ENCODE measurements at regions not wholly inside any gene's neighbourhood (a gene's known extent, or its start where the extent isn't known, plus 50 kb on each side); places are given as distances from the start of the nearest gene placed in this dataset.

DNA sequence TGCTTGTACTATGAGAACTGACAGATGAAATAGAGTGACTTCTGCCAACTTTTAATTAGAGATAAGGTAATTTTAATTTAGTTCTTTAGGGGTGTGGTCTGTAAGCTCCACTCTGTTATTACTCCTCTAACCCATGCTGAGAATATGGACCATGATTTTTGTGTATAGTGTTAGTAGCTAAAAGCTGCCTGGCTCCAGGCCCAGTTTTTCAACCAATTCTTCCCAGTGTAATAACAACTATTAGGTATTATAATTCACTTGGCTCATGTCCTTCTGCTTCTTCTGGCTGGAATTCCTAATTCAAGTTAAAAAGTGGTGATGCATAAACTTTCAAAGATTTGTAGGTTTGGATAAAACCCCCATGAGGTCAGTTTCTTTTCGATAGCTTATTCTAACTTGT lies 216.3 kb downstream of the ISL1 start:
- Mint-ChIP-seq H3K27me3 (ENCODE audit: unreplicated experiment) (no peaks in the 10 kb centered on the region), H3K4me1 (ENCODE audit: low read depth, unreplicated experiment) (peaks cover 3% of the 10 kb centered on the region), H3K27ac (ENCODE audit: unreplicated experiment) (no peak overlapping the region), H3K4me3 (ENCODE audit: unreplicated experiment) (no peak overlapping the region), H3K9me3 (ENCODE audit: unreplicated experiment) (no peaks in the 10 kb centered on the region), H3K36me3 (ENCODE audit: unreplicated experiment) (no peaks in the 10 kb centered on the region)
- DNase-seq, result no peak
- TF ChIP-seq, protein P1, sequence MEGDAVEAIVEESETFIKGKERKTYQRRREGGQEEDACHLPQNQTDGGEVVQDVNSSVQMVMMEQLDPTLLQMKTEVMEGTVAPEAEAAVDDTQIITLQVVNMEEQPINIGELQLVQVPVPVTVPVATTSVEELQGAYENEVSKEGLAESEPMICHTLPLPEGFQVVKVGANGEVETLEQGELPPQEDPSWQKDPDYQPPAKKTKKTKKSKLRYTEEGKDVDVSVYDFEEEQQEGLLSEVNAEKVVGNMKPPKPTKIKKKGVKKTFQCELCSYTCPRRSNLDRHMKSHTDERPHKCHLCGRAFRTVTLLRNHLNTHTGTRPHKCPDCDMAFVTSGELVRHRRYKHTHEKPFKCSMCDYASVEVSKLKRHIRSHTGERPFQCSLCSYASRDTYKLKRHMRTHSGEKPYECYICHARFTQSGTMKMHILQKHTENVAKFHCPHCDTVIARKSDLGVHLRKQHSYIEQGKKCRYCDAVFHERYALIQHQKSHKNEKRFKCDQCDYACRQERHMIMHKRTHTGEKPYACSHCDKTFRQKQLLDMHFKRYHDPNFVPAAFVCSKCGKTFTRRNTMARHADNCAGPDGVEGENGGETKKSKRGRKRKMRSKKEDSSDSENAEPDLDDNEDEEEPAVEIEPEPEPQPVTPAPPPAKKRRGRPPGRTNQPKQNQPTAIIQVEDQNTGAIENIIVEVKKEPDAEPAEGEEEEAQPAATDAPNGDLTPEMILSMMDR (IDR thresholded peaks at IDR 0.05; ENCODE audit: partially characterized antibody, unreplicated experiment), result no peak

DNA sequence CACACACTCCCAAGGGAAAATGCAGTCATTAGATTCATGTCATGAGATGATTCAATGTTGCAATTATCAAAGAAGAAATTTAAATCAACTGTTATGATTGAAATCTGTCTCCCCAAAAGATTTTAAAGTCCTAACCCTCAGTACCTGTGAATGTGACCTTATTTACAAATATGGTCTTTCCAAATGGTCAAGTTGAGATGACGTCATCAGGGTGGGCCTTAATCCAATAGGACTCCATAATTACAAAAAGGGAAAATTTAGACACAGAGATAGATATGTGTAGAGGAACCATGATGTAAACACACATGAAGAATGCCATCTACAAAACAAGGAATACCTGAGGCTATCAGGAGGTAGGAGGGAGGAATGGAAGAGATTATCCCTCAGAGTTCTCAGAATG lies 221.1 kb downstream of the ISL1 start:
- no peak for DNase-seq
- Mint-ChIP-seq H3K36me3 (ENCODE audit: unreplicated experiment) (no peaks in the 10 kb centered on the region), H3K4me3 (ENCODE audit: unreplicated experiment) (no peak overlapping the region), H3K9me3 (ENCODE audit: unreplicated experiment) (no peaks in the 10 kb centered on the region), H3K27ac (ENCODE audit: unreplicated experiment) (no peak overlapping the region), H3K4me1 (ENCODE audit: low read depth, unreplicated experiment) (peaks cover 3% of the 10 kb centered on the region), H3K27me3 (ENCODE audit: unreplicated experiment) (no peaks in the 10 kb centered on the region)
- TF ChIP-seq, protein P1 (IDR thresholded peaks at IDR 0.05; ENCODE audit: partially characterized antibody, unreplicated experiment), result no peak

DNA sequence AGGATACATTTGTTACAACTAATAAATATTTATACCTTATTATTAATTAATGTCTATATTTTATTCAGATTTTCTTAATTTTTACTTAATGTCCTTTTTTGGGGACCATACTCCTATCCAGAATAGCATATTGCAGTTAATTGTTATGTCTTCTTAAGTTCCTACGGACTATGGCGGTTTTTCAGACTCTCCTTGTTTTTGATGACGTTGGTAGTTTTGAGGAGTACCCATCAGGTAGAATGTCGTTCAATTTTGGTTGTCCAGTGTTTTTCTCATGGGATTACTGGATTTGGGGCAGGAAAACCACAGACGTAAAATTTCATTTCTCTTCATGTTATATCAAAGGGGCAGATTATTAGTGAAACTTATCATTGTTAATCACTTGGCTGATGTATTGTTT lies 223.7 kb downstream of the ISL1 start:
- Mint-ChIP-seq H3K27me3 (ENCODE audit: unreplicated experiment) (no peaks in the 10 kb centered on the region), H3K4me3 (ENCODE audit: unreplicated experiment) (no peak overlapping the region), H3K27ac (ENCODE audit: unreplicated experiment) (no peak overlapping the region), H3K4me1 (ENCODE audit: low read depth, unreplicated experiment) (peaks cover 3% of the 10 kb centered on the region), H3K36me3 (ENCODE audit: unreplicated experiment) (no peaks in the 10 kb centered on the region), H3K9me3 (ENCODE audit: unreplicated experiment) (no peaks in the 10 kb centered on the region)
- DNase-seq, result no peak
- TF ChIP-seq, protein P1 (IDR thresholded peaks at IDR 0.05; ENCODE audit: partially characterized antibody, unreplicated experiment), result no peak

DNA sequence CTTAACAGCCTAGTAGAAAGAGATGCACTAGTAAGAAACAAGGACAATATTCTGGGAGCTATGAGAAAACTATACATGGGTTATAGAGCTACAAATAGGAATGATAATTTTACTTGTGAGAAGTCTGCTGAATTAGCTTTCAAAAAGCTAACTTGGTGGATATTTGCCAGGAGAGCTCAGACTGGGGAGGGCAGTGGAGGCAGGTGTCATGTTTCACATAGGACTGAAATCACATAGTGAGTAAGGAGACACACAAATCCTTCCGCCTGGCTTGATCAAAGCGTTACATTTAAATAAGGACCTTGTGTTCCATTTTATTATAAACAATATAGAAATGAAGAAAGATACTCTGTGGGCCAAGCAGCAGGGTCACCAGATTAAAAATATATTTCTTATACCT lies 235.0 kb downstream of the ISL1 start:
- Mint-ChIP-seq H3K27ac (ENCODE audit: unreplicated experiment) (no peak overlapping the region), H3K9me3 (ENCODE audit: unreplicated experiment) (no peaks in the 10 kb centered on the region), H3K4me1 (ENCODE audit: low read depth, unreplicated experiment) (peaks cover 3% of the 10 kb centered on the region), H3K36me3 (ENCODE audit: unreplicated experiment) (no peaks in the 10 kb centered on the region), H3K27me3 (ENCODE audit: unreplicated experiment) (no peaks in the 10 kb centered on the region), H3K4me3 (ENCODE audit: unreplicated experiment) (no peak overlapping the region)
- TF ChIP-seq, protein P1 (IDR thresholded peaks at IDR 0.05; ENCODE audit: partially characterized antibody, unreplicated experiment), result no peak
- no peak for DNase-seq

DNA sequence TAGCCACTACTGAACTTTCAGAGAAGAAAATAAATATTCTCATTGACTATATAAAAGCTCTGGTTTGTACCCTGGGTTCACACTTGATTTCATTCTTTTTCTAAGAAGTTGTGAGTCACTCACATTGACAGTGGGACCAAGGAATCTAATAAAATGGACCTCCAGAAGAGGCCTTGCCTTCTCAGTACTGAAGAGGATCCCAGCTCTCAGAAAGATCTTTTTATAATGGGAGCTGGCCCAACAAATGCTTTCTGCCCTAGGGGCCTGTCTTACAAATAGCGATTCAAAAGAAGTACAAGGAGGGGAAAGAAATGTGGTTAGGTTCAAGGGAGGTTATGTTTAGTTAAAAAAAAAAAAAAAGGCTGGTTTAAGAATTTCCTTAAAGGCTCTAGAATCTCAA lies 237.9 kb downstream of the ISL1 start:
- Mint-ChIP-seq H3K27me3 (ENCODE audit: unreplicated experiment) (no peaks in the 10 kb centered on the region), H3K9me3 (ENCODE audit: unreplicated experiment) (no peaks in the 10 kb centered on the region), H3K4me3 (ENCODE audit: unreplicated experiment) (no peak overlapping the region), H3K27ac (ENCODE audit: unreplicated experiment) (no peak overlapping the region), H3K36me3 (ENCODE audit: unreplicated experiment) (no peaks in the 10 kb centered on the region), H3K4me1 (ENCODE audit: low read depth, unreplicated experiment) (peaks cover 3% of the 10 kb centered on the region)
- no peak for DNase-seq
- TF ChIP-seq, protein P1 (IDR thresholded peaks at IDR 0.05; ENCODE audit: partially characterized antibody, unreplicated experiment), result no peak
